ENCODE measurements at regions not wholly inside any gene's neighbourhood (a gene's known extent, or its start where the extent isn't known, plus 50 kb on each side); places are given as distances from the start of the nearest gene placed in this dataset.

DNA sequence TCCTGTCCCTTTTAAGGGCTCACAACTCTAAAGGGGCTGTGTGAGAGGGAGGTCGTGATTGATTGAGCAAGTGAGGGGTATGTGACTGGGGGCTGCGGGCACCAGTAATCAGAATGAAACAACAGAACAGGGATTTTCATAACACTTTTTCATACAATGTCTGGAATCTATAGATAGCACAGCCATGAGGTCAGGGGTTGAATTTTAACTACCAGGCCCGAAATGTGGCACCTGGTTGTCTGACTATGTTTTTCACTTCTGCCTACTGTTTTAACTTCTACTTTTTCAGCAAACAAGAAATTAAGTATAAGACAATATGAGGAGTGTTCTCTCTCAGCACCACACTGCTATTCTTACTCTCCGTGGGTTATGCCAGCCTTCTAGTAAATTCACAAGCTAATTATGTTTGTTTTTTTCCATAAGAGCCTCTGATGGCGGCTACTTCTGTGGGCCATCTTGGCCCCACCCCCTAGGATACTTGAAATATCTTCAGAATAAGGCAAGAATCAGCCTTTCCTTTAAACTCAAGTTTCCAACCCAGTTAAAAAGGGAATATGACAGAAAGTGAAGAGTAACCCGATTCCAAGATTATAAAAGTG, 552.8 kb upstream of the CHORDC1 start:
- DNase-seq (ENCODE audit: low spot score) (no peak), ATAC-seq (ENCODE audit: low read depth) (no peak)
- Histone ChIP-seq H3K4me3 (ENCODE audit: severe bottlenecking) (no peak overlapping the region), H3K9me3 (ENCODE audit: severe bottlenecking) (no peaks in the 10 kb centered on the region), H3K27ac (ENCODE audit: poor library complexity, severe bottlenecking) (no peak overlapping the region), H3K4me1 (ENCODE audit: insufficient read depth, poor library complexity, severe bottlenecking) (no peaks in the 10 kb centered on the region), H3K36me3 (ENCODE audit: low read depth) (no peaks in the 10 kb centered on the region), H3K27me3 (ENCODE audit: insufficient read depth, poor library complexity, severe bottlenecking) (no peaks in the 10 kb centered on the region)
- TF ChIP-seq, protein P1, sequence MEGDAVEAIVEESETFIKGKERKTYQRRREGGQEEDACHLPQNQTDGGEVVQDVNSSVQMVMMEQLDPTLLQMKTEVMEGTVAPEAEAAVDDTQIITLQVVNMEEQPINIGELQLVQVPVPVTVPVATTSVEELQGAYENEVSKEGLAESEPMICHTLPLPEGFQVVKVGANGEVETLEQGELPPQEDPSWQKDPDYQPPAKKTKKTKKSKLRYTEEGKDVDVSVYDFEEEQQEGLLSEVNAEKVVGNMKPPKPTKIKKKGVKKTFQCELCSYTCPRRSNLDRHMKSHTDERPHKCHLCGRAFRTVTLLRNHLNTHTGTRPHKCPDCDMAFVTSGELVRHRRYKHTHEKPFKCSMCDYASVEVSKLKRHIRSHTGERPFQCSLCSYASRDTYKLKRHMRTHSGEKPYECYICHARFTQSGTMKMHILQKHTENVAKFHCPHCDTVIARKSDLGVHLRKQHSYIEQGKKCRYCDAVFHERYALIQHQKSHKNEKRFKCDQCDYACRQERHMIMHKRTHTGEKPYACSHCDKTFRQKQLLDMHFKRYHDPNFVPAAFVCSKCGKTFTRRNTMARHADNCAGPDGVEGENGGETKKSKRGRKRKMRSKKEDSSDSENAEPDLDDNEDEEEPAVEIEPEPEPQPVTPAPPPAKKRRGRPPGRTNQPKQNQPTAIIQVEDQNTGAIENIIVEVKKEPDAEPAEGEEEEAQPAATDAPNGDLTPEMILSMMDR (IDR thresholded peaks at IDR 0.05; ENCODE audit: poor library complexity, severe bottlenecking) = no peak

DNA sequence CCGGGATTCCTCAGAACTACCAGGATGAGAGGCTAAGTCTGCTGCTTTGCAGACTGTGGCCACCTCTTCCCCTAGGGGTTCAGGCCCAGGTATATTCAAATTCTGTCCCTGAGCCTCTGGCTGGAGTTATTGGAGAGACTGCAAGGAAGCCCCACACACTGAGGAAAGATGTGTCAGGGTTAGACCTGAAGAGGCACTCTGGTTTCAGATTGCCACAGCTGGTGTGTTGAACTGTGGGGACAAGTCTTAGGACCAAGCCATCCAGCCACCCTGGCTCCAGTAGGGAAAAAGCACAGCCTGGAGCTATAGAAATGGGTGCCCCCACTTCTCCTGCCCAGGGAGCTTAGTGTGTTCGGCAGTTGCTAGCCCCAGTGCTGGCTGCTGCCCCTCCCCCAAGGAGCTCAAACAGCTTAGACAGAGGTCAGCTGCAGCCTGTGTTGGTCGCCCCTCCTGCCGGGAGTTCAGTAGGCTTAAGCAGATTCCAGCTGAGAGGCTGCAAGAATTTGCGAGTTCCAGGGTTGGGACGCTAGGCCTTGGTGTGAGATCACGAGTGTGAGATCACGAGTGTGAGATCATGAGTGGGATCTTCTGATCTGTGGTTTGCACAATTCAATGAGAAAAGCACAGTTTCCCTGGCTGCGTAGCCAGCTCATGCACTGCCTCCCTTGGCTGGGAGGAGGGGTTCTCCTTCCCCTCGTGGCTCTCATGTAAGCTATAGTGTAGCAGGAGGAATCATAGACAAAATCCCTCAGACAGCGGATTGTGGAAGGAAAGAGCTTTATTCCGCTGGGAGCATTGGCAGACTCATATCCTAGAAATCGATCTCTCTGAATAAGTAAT, 552.1 kb upstream of the CHORDC1 start:
- DNase-seq (ENCODE audit: low spot score) = no peak
- Histone ChIP-seq H3K36me3 (ENCODE audit: low read depth) (no peaks in the 10 kb centered on the region), H3K4me3 (ENCODE audit: severe bottlenecking) (no peak overlapping the region), H3K27ac (ENCODE audit: poor library complexity, severe bottlenecking) (no peak overlapping the region), H3K9me3 (ENCODE audit: severe bottlenecking) (no peaks in the 10 kb centered on the region), H3K27me3 (ENCODE audit: insufficient read depth, poor library complexity, severe bottlenecking) (no peaks in the 10 kb centered on the region), H3K4me1 (ENCODE audit: insufficient read depth, poor library complexity, severe bottlenecking) (no peaks in the 10 kb centered on the region)
- ATAC-seq (ENCODE audit: low read depth) = no peak
- TF ChIP-seq, protein P1 (IDR thresholded peaks at IDR 0.05; ENCODE audit: poor library complexity, severe bottlenecking) = no peak

DNA sequence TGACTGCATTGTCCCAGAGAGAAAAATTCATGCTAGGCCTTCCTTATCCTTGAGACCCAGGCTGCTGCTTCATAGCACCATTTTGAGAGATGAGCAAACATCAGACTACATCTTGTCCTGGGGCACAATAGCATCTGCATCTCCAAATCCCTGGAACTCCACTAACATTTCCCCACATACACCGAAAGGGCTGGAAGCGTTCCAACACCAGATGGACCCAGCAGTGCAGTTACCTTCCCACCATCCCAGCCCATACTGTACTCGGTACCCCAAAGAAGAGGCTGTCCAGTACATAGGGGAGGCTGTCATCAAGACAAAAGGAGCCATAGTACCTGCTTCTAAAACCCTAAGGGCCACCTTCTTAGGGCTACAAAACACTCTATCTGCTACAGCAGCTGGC, 547.2 kb upstream of the CHORDC1 start:
- TF ChIP-seq, protein P1 (IDR thresholded peaks at IDR 0.05; ENCODE audit: poor library complexity, severe bottlenecking) = no peak
- H3K27me3 ChIP-seq (ENCODE audit: insufficient read depth, poor library complexity, severe bottlenecking) = no peaks in the 10 kb centered on the region
- no peak overlapping the region for H3K4me3 ChIP-seq (ENCODE audit: severe bottlenecking)
- ATAC-seq (ENCODE audit: low read depth) = no peak
- H3K27ac ChIP-seq (ENCODE audit: poor library complexity, severe bottlenecking) = no peak overlapping the region
- DNase-seq (ENCODE audit: low spot score) = no peak
- H3K36me3 ChIP-seq (ENCODE audit: low read depth) = no peaks in the 10 kb centered on the region
- no peaks in the 10 kb centered on the region for H3K4me1 ChIP-seq (ENCODE audit: insufficient read depth, poor library complexity, severe bottlenecking)
- no peaks in the 10 kb centered on the region for H3K9me3 ChIP-seq (ENCODE audit: severe bottlenecking)

DNA sequence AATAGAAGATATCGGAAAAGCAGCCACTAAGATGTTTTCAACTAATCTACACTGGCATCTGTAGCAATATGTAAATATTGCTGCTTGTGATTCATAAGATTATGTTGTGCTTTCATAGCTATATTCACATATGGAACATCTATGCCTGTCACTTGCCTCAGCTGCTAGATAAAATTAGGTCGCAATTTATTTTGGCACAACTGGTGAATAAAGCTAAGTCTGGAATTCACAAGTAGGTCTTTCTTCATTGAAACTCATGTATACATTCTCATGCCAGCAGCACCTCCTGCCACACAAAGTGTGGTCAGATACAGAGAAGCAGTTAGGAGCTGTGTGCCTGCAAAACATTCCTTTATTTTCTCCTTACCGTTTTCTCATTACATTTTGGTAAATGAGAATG, 543.3 kb upstream of the CHORDC1 start:
- Histone ChIP-seq H3K27ac (ENCODE audit: poor library complexity, severe bottlenecking) (no peak overlapping the region), H3K4me3 (ENCODE audit: severe bottlenecking) (no peak overlapping the region), H3K9me3 (ENCODE audit: severe bottlenecking) (no peaks in the 10 kb centered on the region), H3K27me3 (ENCODE audit: insufficient read depth, poor library complexity, severe bottlenecking) (no peaks in the 10 kb centered on the region), H3K36me3 (ENCODE audit: low read depth) (no peaks in the 10 kb centered on the region), H3K4me1 (ENCODE audit: insufficient read depth, poor library complexity, severe bottlenecking) (no peaks in the 10 kb centered on the region)
- no peak for DNase-seq (ENCODE audit: low spot score)
- TF ChIP-seq, protein P1 (IDR thresholded peaks at IDR 0.05; ENCODE audit: poor library complexity, severe bottlenecking) = no peak
- no peak for ATAC-seq (ENCODE audit: low read depth)

DNA sequence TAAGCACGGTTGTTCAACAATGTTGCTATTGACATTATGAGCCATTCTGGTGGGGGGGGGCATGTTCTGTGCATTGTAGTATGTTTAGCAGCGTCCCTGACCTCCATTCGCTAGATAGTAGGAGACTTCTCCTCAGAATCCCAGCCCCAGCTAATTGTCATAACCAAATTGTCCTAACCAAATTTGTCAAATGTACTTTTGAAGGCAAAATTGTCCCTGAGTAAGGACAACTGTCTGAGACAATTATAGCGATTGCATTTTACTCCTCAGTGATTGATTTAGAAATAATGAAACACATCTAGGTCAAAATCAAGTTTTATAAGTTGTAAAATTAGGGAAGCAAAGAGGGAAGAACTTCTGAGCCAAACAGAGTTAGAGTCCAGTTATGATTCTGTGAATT, 541.8 kb upstream of the CHORDC1 start:
- no peak for DNase-seq (ENCODE audit: low spot score)
- no peak overlapping the region for H3K27ac ChIP-seq (ENCODE audit: poor library complexity, severe bottlenecking)
- no peak for ATAC-seq (ENCODE audit: low read depth)
- no peaks in the 10 kb centered on the region for H3K36me3 ChIP-seq (ENCODE audit: low read depth)
- no peaks in the 10 kb centered on the region for H3K9me3 ChIP-seq (ENCODE audit: severe bottlenecking)
- no peak overlapping the region for H3K4me3 ChIP-seq (ENCODE audit: severe bottlenecking)
- H3K27me3 ChIP-seq (ENCODE audit: insufficient read depth, poor library complexity, severe bottlenecking) = no peaks in the 10 kb centered on the region
- no peaks in the 10 kb centered on the region for H3K4me1 ChIP-seq (ENCODE audit: insufficient read depth, poor library complexity, severe bottlenecking)
- TF ChIP-seq, protein P1 (IDR thresholded peaks at IDR 0.05; ENCODE audit: poor library complexity, severe bottlenecking) = no peak
